GM23338 (cell line): ENCODE measurements at regions not wholly inside any gene's neighbourhood (a gene's known extent, or its start where the extent isn't known, plus 50 kb on each side); places are given as distances from the start of the nearest gene placed in this dataset.
"Not testable (repeated sequence)": the region's sequence is repeated elsewhere in the genome, so short reads cannot be mapped to it uniquely, and the experiment has no call there.

Experiments
- ATAC-seq: fragments of 200-7000 bp; cut with Tn5 transposase; 3 replicates; pipeline ENCODE4 v1.9.1; 2020
- DNase-seq: peaks from one replicate; pipeline ENCODE4 v3.0.0-alpha.2; 2015; ENCODE audit warnings: low spot score
- H2AFZ ChIP-seq: fragments of 200-600 bp; sonication (generic); 2 replicates; pipeline ENCODE4 v1.8.0; 2016; ENCODE audit warnings: antibody characterized with exemption, mild to moderate bottlenecking, moderate library complexity
- H3F3A ChIP-seq: fragments of 200-600 bp; sonication (generic); replicated peaks from 2 replicates; pipeline ENCODE4 v1.8.0; 2017; ENCODE audit warnings: antibody characterized with exemption, mixed run types, low read depth
- H3K27ac ChIP-seq: fragments of 200-600 bp; sonication (generic); 2 replicates; pipeline ENCODE4 v1.6.1; 2016; ENCODE audit warnings: low read depth
- H3K27me3 ChIP-seq: fragments of 200-600 bp; sonication (generic); 2 replicates; pipeline ENCODE4 v1.8.0; 2016; ENCODE audit warnings: mild to moderate bottlenecking, mixed run types, moderate library complexity; ENCODE audit not compliant: insufficient read depth
- H3K36me3 ChIP-seq: fragments of 200-600 bp; sonication (generic); 2 replicates; pipeline ENCODE4 v1.8.0; 2016; ENCODE audit warnings: mild to moderate bottlenecking; ENCODE audit not compliant: insufficient read depth
- H3K4me1 ChIP-seq: fragments of 200-600 bp; sonication (generic); 2 replicates; pipeline ENCODE4 v1.8.0; 2016; ENCODE audit warnings: mild to moderate bottlenecking, moderate library complexity; ENCODE audit not compliant: insufficient read depth
- H3K4me2 ChIP-seq: fragments of 200-600 bp; sonication (generic); 2 replicates; pipeline ENCODE4 v1.7.1; 2017; ENCODE audit warnings: mixed run types
- H3K4me3 ChIP-seq: fragments of 200-600 bp; sonication (generic); 2 replicates; pipeline ENCODE4 v1.6.1; 2016; ENCODE audit warnings: mixed run types
- H3K79me2 ChIP-seq: fragments of 200-600 bp; sonication (generic); replicated peaks from 2 replicates; pipeline ENCODE4 v1.8.0; 2017; ENCODE audit warnings: mild to moderate bottlenecking; ENCODE audit not compliant: insufficient read depth
- H3K9me2 ChIP-seq: fragments of 200-600 bp; sonication (generic); 2 replicates; pipeline ENCODE4 v1.8.0; 2017; ENCODE audit not compliant: insufficient read depth
- H4K20me1 ChIP-seq: fragments of 200-600 bp; sonication (generic); replicated peaks from 2 replicates; pipeline ENCODE4 v1.8.0; 2017; ENCODE audit warnings: mild to moderate bottlenecking; ENCODE audit not compliant: insufficient read depth
- H3K27ac Mint-ChIP-seq: 2 replicates; pipeline ENCODE4 v1.8.0; 2020; ENCODE audit warnings: inconsistent platforms, mild to moderate bottlenecking, moderate library complexity, mixed read lengths
- H3K27me3 Mint-ChIP-seq: 3 replicates; pipeline ENCODE4 v1.8.0; 2022; ENCODE audit warnings: low read depth, mild to moderate bottlenecking, moderate library complexity, mixed read lengths, inconsistent platforms; ENCODE audit not compliant: insufficient read depth, poor library complexity
- H3K36me3 Mint-ChIP-seq: 3 replicates; pipeline ENCODE4 v1.8.0; 2021; ENCODE audit warnings: low read depth, mild to moderate bottlenecking, inconsistent platforms, moderate library complexity, mixed read lengths
- H3K4me1 Mint-ChIP-seq: 3 replicates; pipeline ENCODE4 v1.8.0; 2020; ENCODE audit warnings: mild to moderate bottlenecking, inconsistent platforms, mixed read lengths
- H3K4me3 Mint-ChIP-seq: 3 replicates; pipeline ENCODE4 v1.8.0; 2021; ENCODE audit warnings: moderate library complexity, mild to moderate bottlenecking, inconsistent platforms, mixed read lengths
- H3K9me3 Mint-ChIP-seq: 3 replicates; pipeline ENCODE4 v1.8.0; 2020; ENCODE audit warnings: moderate library complexity, mild to moderate bottlenecking, inconsistent platforms, mixed read lengths

DNA sequence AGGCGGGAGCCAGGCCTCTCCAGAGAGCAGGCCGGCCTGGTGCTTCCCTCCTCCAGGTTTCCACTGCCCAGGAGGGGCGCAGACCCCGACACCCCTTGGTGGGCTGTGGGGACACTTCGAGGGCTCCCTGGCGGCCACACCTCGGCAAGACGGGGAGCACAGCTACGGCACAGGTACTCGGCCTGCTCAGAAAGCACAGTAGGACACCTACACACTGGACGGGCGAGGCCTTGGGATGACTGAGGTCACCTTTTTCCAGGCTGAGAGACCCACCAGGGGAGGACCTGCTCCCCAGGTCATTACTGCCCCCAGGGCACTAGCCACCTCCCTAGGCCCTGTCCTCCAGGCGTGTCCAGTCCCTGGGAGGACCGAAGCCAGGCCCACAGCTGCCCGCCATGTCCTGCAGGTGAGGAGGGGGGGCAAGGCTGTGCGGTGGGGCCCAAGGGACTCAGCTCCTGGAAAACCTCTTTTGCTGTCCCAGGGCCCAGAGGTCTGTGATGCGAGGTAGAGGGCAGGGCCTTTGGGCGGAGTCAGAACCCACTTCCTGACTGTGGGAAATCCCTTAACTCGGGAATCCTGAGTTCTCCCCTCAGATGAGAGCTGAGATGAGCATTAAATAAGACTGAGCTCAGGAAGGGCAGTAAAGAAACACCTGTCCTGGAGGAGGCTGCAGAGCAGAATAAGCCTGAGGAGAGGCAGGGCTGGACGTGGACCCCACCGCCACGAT, 126.1 kb upstream of the MTLN start:
- H3K9me3 Mint-ChIP-seq, H3K4me2 ChIP-seq, DNase-seq, H3K36me3 ChIP-seq, H3K4me3 Mint-ChIP-seq, H3F3A ChIP-seq, H3K4me1 Mint-ChIP-seq, H3K36me3 Mint-ChIP-seq, H3K27me3 Mint-ChIP-seq, H3K27ac Mint-ChIP-seq, H2AFZ ChIP-seq, H3K4me3 ChIP-seq, H3K27me3 ChIP-seq, H3K4me1 ChIP-seq, H3K9me2 ChIP-seq, H3K79me2 ChIP-seq, H3K27ac ChIP-seq, H4K20me1 ChIP-seq: not testable (repeated sequence)
- peak; percentile 25 for ATAC-seq

- H3K27ac Mint-ChIP-seq, ATAC-seq, H3K4me1 Mint-ChIP-seq, H3K27me3 ChIP-seq, DNase-seq, H4K20me1 ChIP-seq, H3K27me3 Mint-ChIP-seq, H3K9me2 ChIP-seq, H3K4me1 ChIP-seq, H3K36me3 ChIP-seq, H3K79me2 ChIP-seq, H3F3A ChIP-seq, H3K4me3 ChIP-seq, H3K4me3 Mint-ChIP-seq, H2AFZ ChIP-seq, H3K4me2 ChIP-seq, H3K27ac ChIP-seq, H3K9me3 Mint-ChIP-seq, H3K36me3 Mint-ChIP-seq: not testable (repeated sequence)
Observed at GRCh38 chr2:110336071-110336470, 123.7 kb upstream of the MTLN start.

DNA sequence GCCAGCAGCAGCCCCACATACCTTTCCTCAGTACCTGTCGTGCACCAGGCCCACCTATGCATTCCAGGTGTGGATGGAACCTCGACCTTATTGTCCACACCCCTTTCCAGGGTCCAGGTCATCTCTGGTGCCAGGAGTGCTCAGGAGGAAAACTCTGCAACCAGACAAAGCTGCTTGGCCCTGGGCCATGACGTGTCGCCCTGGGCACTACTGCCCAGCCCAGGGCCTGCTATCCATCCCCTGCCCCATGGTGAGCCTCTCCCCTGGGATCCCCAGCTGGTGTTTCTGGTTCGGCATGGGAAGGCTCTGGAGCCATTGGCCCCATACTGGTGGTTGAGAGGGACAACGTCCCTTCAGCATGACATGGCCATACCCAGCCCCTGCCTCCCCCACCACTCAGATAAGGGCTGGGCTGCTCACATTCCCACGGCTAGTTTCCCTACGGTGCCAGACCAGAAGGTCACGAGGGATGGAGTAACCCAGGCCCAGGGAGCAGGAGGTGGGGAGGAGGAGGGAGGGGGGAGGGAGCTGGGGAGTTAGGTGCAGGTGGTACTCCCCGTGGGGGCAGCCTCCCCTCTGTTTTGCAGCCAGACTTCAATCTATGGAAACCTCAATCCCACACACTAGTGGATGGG, 123.2 kb upstream of the MTLN start:
- H3K27ac Mint-ChIP-seq, H3K27me3 Mint-ChIP-seq, ATAC-seq, H3K4me3 Mint-ChIP-seq, H2AFZ ChIP-seq, H3F3A ChIP-seq, DNase-seq, H3K9me2 ChIP-seq, H3K4me1 Mint-ChIP-seq, H3K4me1 ChIP-seq, H3K27ac ChIP-seq, H3K4me3 ChIP-seq, H3K36me3 Mint-ChIP-seq, H3K36me3 ChIP-seq, H4K20me1 ChIP-seq, H3K9me3 Mint-ChIP-seq, H3K4me2 ChIP-seq, H3K79me2 ChIP-seq, H3K27me3 ChIP-seq: not testable (repeated sequence)

DNA sequence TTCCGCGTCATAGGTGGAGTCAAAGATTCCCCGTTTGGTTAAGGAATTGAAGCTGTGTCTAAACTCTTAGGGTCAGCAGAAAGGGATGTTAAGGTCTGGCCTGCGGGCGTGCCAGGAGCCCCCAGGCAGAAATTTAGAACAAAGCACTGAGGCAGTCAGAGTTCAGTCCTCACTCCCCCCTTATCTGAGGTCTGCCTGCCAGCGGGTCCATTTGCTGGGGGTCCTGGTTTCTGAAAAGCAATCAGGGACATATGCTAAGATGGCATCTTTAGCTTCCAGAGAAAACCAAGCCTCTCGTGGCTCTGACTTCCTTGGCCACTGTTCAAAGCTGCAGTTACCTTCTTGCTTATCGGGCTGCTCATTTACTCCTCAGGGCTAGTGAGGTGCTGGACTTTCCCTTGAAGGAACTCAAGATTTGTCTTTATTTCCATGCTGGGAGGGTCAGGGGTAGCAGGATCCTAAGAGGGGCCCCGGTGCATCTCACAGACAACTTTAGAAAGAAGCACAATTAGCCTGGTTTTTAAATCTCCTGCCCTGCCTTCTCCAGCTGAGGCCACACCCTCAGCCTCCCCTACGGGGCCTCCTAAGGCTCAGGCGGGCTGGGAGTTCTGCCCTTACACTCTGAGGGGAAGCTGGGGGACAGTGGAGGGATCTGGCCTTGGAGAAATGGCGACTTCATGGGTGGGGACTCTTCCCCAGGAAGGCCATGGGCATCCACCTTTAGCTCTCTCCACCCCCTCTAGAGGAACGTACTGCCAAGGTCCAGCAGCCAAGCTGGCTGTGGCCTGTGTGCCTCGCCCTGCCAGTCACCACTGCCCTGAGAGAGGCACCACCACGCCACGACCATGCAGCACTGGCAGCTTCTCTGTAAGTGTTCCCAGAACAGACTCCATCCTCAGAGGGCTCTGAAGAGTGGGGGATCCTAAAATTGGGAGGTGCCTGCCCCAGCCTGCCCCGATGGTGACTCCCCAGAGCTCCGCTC, 121.1 kb upstream of the MTLN start:
- not testable (repeated sequence) for H3K4me1 Mint-ChIP-seq, H3K4me3 Mint-ChIP-seq, H3K27me3 Mint-ChIP-seq, H3K27ac ChIP-seq, H3K27me3 ChIP-seq, H3K9me3 Mint-ChIP-seq, H3K36me3 ChIP-seq, H3K36me3 Mint-ChIP-seq, H3K9me2 ChIP-seq, H2AFZ ChIP-seq, H3K27ac Mint-ChIP-seq, H4K20me1 ChIP-seq, H3F3A ChIP-seq, H3K4me2 ChIP-seq, DNase-seq, ATAC-seq, H3K79me2 ChIP-seq, H3K4me1 ChIP-seq, H3K4me3 ChIP-seq

DNA sequence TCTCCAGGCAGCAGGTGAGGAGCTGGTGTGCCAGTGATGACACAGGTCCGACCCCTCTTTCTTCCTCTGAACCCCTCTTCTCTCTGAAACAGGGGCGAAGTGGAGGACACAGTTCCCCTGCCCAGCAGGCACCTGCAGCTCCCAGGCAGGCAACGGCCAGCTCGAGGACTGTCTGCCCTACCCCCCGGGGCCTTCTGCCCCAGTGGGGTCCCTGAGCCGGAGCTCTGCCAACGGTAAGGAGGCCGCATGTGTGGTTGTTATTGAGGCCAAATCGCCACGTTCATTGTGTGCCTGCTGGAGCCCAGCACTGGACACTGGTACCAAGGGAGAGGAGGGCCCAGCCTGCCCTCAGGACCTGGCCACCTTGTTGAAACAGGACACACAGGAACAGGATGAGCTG, 119.3 kb upstream of the MTLN start:
- not testable (repeated sequence) for H3F3A ChIP-seq, H3K4me3 ChIP-seq, H3K4me3 Mint-ChIP-seq, H3K36me3 ChIP-seq, H3K27me3 Mint-ChIP-seq, DNase-seq, H4K20me1 ChIP-seq, H3K4me2 ChIP-seq, ATAC-seq, H3K27ac Mint-ChIP-seq, H3K9me2 ChIP-seq, H3K4me1 ChIP-seq, H3K9me3 Mint-ChIP-seq, H3K27me3 ChIP-seq, H3K79me2 ChIP-seq, H3K36me3 Mint-ChIP-seq, H3K27ac ChIP-seq, H3K4me1 Mint-ChIP-seq, H2AFZ ChIP-seq

DNA sequence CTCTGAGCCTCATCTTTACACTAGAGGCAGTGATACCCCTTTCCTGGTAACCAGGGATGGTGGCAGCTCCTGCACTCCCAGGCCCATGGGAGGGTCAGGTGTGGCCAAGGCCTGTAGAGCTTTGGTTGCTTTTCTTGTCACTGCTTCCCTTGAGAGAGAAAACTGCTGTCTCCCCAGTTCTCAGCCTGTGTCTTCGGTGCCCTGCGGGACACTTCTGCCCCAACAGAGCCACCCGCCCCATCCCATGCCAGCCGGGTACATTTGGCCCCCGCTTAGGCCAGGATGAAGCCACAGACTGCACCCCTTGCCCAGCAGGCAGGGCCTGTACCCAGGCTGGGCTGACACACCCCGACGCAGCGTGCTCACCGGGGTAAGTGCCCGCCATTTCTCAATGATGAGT, 117.4 kb upstream of the MTLN start:
- not testable (repeated sequence) for H3K27me3 Mint-ChIP-seq, H3K27ac ChIP-seq, H3F3A ChIP-seq, H3K36me3 ChIP-seq, DNase-seq, H3K4me1 ChIP-seq, H3K36me3 Mint-ChIP-seq, H3K27me3 ChIP-seq, H3K27ac Mint-ChIP-seq, ATAC-seq, H2AFZ ChIP-seq, H3K4me3 ChIP-seq, H3K79me2 ChIP-seq, H3K9me2 ChIP-seq, H3K9me3 Mint-ChIP-seq, H4K20me1 ChIP-seq, H3K4me2 ChIP-seq, H3K4me3 Mint-ChIP-seq, H3K4me1 Mint-ChIP-seq
